WTC11 (cell line): ENCODE measurements at regions not wholly inside any gene's neighbourhood (a gene's known extent, or its start where the extent isn't known, plus 50 kb on each side); places are given as distances from the start of the nearest gene placed in this dataset.

ENCODE experiments used
- ATAC-seq: fragments of 200-7000 bp; cut with Tn5 transposase; 2 replicates; pipeline ENCODE4 v1.10.0; 2021; ENCODE audit warnings: mild to moderate bottlenecking, moderate library complexity
- CTCF ChIA-PET: fragments of 300-600 bp; sonication (Branson Sonifier 250); formaldehyde crosslinking; loops from one replicate; lab custom pipeline; 2021; ENCODE audit warnings: antibody characterized with exemption; lab: Charles Lee
- POLR2A ChIA-PET: fragments of 350-600 bp; sonication (Branson Sonifier 250); formaldehyde crosslinking; loops from one replicate; lab custom pipeline; 2021; ENCODE audit warnings: antibody characterized with exemption; lab: Charles Lee
- DNase-seq: peaks from one replicate; pipeline ENCODE4 v3.0.0; 2021; ENCODE audit warnings: low spot score
- H3K27ac Mint-ChIP-seq: 2 replicates; pipeline ENCODE4 v1.8.0; 2021; ENCODE audit warnings: mixed read lengths
- H3K27me3 Mint-ChIP-seq: 2 replicates; pipeline ENCODE4 v1.8.0; 2021; ENCODE audit warnings: low read depth, mild to moderate bottlenecking, moderate library complexity, mixed read lengths
- H3K36me3 Mint-ChIP-seq: 2 replicates; pipeline ENCODE4 v1.8.0; 2021; ENCODE audit warnings: mixed read lengths
- H3K4me1 Mint-ChIP-seq: 2 replicates; pipeline ENCODE4 v1.8.0; 2022; ENCODE audit warnings: mixed read lengths
- H3K4me3 Mint-ChIP-seq: 2 replicates; pipeline ENCODE4 v1.8.0; 2021; ENCODE audit warnings: mild to moderate bottlenecking, moderate library complexity, mixed read lengths
- H3K9me3 Mint-ChIP-seq: 2 replicates; pipeline ENCODE4 v1.8.0; 2021; ENCODE audit warnings: mixed read lengths
- AR ChIP-seq: fragments of 250-450 bp; sonication (Bioruptor Pico); IDR thresholded peaks from 2 replicates; pipeline ENCODE4 v1.9.0; 2021; ENCODE audit warnings: mild to moderate bottlenecking
- ATF6 ChIP-seq: sonication (generic); formaldehyde crosslinking; IDR thresholded peaks from 2 replicates; pipeline ENCODE4 v1.8.1; 2023; ENCODE audit warnings: mild to moderate bottlenecking, missing genetic modification reagents
- CBFB ChIP-seq: sonication (generic); formaldehyde crosslinking; IDR thresholded peaks from 2 replicates; pipeline ENCODE4 v1.8.1; 2022; ENCODE audit warnings: mild to moderate bottlenecking, low read depth, missing genetic modification reagents
- CDX4 ChIP-seq: fragments of 250-450 bp; sonication (Bioruptor Pico); IDR thresholded peaks from 2 replicates; pipeline ENCODE4 v1.9.0; 2021; ENCODE audit warnings: moderate library complexity, mild to moderate bottlenecking, inconsistent platforms, borderline replicate concordance
- E2F4 ChIP-seq: sonication (generic); formaldehyde crosslinking; IDR thresholded peaks from 2 replicates; pipeline ENCODE4 v1.8.1; 2022; ENCODE audit warnings: low read depth, mild to moderate bottlenecking, moderate library complexity, missing genetic modification reagents, borderline replicate concordance
- E2F5 ChIP-seq: sonication (generic); formaldehyde crosslinking; IDR thresholded peaks from 2 replicates; pipeline ENCODE4 v1.8.1; 2022; ENCODE audit warnings: mild to moderate bottlenecking, moderate library complexity, missing genetic modification reagents
- ERG ChIP-seq: fragments of 250-450 bp; sonication (Bioruptor Pico); IDR thresholded peaks from 2 replicates; pipeline ENCODE4 v1.8.0; 2021; ENCODE audit warnings: mild to moderate bottlenecking
- ESRRA ChIP-seq: sonication (generic); formaldehyde crosslinking; IDR thresholded peaks from 2 replicates; pipeline ENCODE4 v1.8.1; 2022; ENCODE audit warnings: mild to moderate bottlenecking, missing genetic modification reagents, borderline replicate concordance
- FOXP1 ChIP-seq: sonication (generic); formaldehyde crosslinking; IDR thresholded peaks from 2 replicates; pipeline ENCODE4 v1.8.0; 2022; ENCODE audit warnings: missing genetic modification reagents, mild to moderate bottlenecking, moderate library complexity, borderline replicate concordance
- GABPB1 ChIP-seq: sonication (generic); formaldehyde crosslinking; IDR thresholded peaks from 2 replicates; pipeline ENCODE4 v1.8.1; 2023; ENCODE audit warnings: mild to moderate bottlenecking, missing genetic modification reagents
- HMGA2 ChIP-seq: fragments of 250-450 bp; sonication (Bioruptor Pico); IDR thresholded peaks from 2 replicates; pipeline ENCODE4 v1.4.0; 2021; ENCODE audit warnings: mild to moderate bottlenecking, moderate library complexity
- IRF1 ChIP-seq: sonication (generic); formaldehyde crosslinking; IDR thresholded peaks from 2 replicates; pipeline ENCODE4 v1.8.0; 2023; ENCODE audit warnings: missing genetic modification reagents
- MLX ChIP-seq: sonication (generic); formaldehyde crosslinking; IDR thresholded peaks from 2 replicates; pipeline ENCODE4 v1.8.1; 2023; ENCODE audit warnings: mild to moderate bottlenecking, missing genetic modification reagents, moderate library complexity
- NFYB ChIP-seq: sonication (generic); formaldehyde crosslinking; conservative IDR thresholded peaks from 2 replicates; pipeline ENCODE4 v1.8.0; 2022; ENCODE audit warnings: low read depth, missing genetic modification reagents
- OVOL2 ChIP-seq: fragments of 250-450 bp; sonication (Bioruptor Pico); IDR thresholded peaks from 2 replicates; pipeline ENCODE4 v1.9.0; 2021; ENCODE audit warnings: mild to moderate bottlenecking, borderline replicate concordance
- PREB ChIP-seq: sonication (generic); formaldehyde crosslinking; IDR thresholded peaks from 2 replicates; pipeline ENCODE4 v1.8.1; 2022; ENCODE audit warnings: mild to moderate bottlenecking, missing genetic modification reagents, moderate library complexity, borderline replicate concordance
- RELA ChIP-seq: sonication (generic); formaldehyde crosslinking; IDR thresholded peaks from 2 replicates; pipeline ENCODE4 v1.8.1; 2022; ENCODE audit warnings: missing genetic modification reagents, mild to moderate bottlenecking, borderline replicate concordance
- SMAD3 ChIP-seq: sonication (generic); formaldehyde crosslinking; IDR thresholded peaks from 2 replicates; pipeline ENCODE4 v1.8.0; 2022; ENCODE audit warnings: missing genetic modification reagents, mild to moderate bottlenecking, borderline replicate concordance
- ZNF138 ChIP-seq: sonication (generic); formaldehyde crosslinking; conservative IDR thresholded peaks from 2 replicates; pipeline ENCODE4 v1.8.1; 2022; ENCODE audit warnings: mild to moderate bottlenecking, moderate library complexity, missing genetic modification reagents
- ZNF219 ChIP-seq: sonication (generic); formaldehyde crosslinking; IDR thresholded peaks from 2 replicates; pipeline ENCODE4 v1.8.0; 2023; ENCODE audit warnings: missing genetic modification reagents, mild to moderate bottlenecking, borderline replicate concordance
- ZNF232 ChIP-seq: sonication (generic); formaldehyde crosslinking; IDR thresholded peaks from 2 replicates; pipeline ENCODE4 v1.8.0; 2022; ENCODE audit warnings: mild to moderate bottlenecking, missing genetic modification reagents
- ZNF263 ChIP-seq: sonication (generic); formaldehyde crosslinking; IDR thresholded peaks from 2 replicates; pipeline ENCODE4 v1.8.1; 2022; ENCODE audit warnings: low read depth, mild to moderate bottlenecking, moderate library complexity, missing genetic modification reagents
- ZNF423 ChIP-seq: fragments of 250-450 bp; sonication (Bioruptor Pico); IDR thresholded peaks from 2 replicates; pipeline ENCODE4 v2.1.2; 2022; ENCODE audit warnings: mild to moderate bottlenecking, moderate library complexity

- Mint-ChIP-seq H3K4me1 (no peaks in the 10 kb centered on the region), H3K36me3 (no peaks in the 10 kb centered on the region), H3K27me3 (no peaks in the 10 kb centered on the region; the same call in 1 of the 2 replicates), H3K9me3 (peaks cover 3% of the 10 kb centered on the region; the same call in 1 of the 2 replicates), H3K4me3 (no peak overlapping the region)
- DNase-seq = no peak
- POLR2A ChIA-PET = no interaction called here
- TF ChIP-seq NFYB (CRISPR knock-in tag) (no peak), PREB (CRISPR knock-in tag) (no peak), ESRRA (CRISPR knock-in tag) (no peak), ZNF423 (CRISPR knock-in tag) (no peak), ZNF138 (CRISPR knock-in tag) (no peak), RELA (CRISPR knock-in tag) (no peak), CBFB (no peak)
- TF ChIP-seq, all 79 proteins: peak for 0
- CTCF ChIA-PET = interaction anchor here (0.7 kb wide), 1 partner anchor 25 kb away, joined by 3 read pairs; no protein-coding TSS in a partner anchor
- no peak overlapping the region for H3K27ac Mint-ChIP-seq
- ATAC-seq = no peak
Measured at GRCh38 chr14:25696176-25696575, 646.2 kb upstream of the STXBP6 start.

GRCh38 chr14:25685004-25685403, 635.1 kb upstream of the STXBP6 start:
- CTCF ChIA-PET = no interaction called here
- POLR2A ChIA-PET = no interaction called here

More at GRCh38 chr14:25685004-25685403, 635.1 kb upstream of the STXBP6 start:
- Mint-ChIP-seq H3K27me3 (no peaks in the 10 kb centered on the region), H3K4me1 (no peaks in the 10 kb centered on the region), H3K9me3 (peaks cover 12% of the 10 kb centered on the region), H3K4me3 (no peak overlapping the region), H3K36me3 (0 out of 2 replicates have a peak, but pooled peaks cover 3% of the 10 kb centered on the region), H3K27ac (no peak overlapping the region)
- TF ChIP-seq HMGA2 = no peak
- TF ChIP-seq OVOL2 = no peak
- TF ChIP-seq SMAD3 (CRISPR knock-in tag) = no peak
- TF ChIP-seq ZNF232 (CRISPR knock-in tag) = no peak
- no peak for TF ChIP-seq GABPB1 (CRISPR knock-in tag)
- TF ChIP-seq CDX4 (CRISPR knock-in tag) = no peak
- TF ChIP-seq CBFB = no peak
- TF ChIP-seq ZNF263 (CRISPR knock-in tag) = no peak
- TF ChIP-seq ERG = no peak
- TF ChIP-seq E2F4 = no peak
- TF ChIP-seq FOXP1 (CRISPR knock-in tag) = no peak
- TF ChIP-seq IRF1 (CRISPR knock-in tag) = no peak
- TF ChIP-seq E2F5 (CRISPR knock-in tag) = no peak
- TF ChIP-seq MLX (CRISPR knock-in tag) = no peak
- TF ChIP-seq ATF6 (CRISPR knock-in tag) = no peak
- TF ChIP-seq AR (CRISPR knock-in tag) = no peak
- TF ChIP-seq ZNF219 = no peak
- DNase-seq (no peak), ATAC-seq (no peak)
